ENCODE measurements at regions not wholly inside any gene's neighbourhood (a gene's known extent, or its start where the extent isn't known, plus 50 kb on each side); places are given as distances from the start of the nearest gene placed in this dataset.

- Histone ChIP-seq H3K9me3 (replicated peaks; ENCODE audit: control insufficient read depth, insufficient read depth, low read depth, low read length) (no peaks in the 10 kb centered on the region), H3K27ac (ENCODE audit: extremely low read depth, low read depth, low read length) (no peak overlapping the region), H2AFZ (ENCODE audit: low read depth, low read length) (no peak overlapping the region), H3K27me3 (ENCODE audit: control insufficient read depth in 2 of 2, insufficient read depth in 2 of 2, low read length in 2 of 2) (no peaks in the 10 kb centered on the region), H3K79me2 (ENCODE audit: control insufficient read depth, insufficient read depth, low read length) (no peaks in the 10 kb centered on the region), H3K4me1 (replicated peaks in 1 of 2; ENCODE audit: control insufficient read depth in 2 of 2, insufficient read depth in 2 of 2, low read length in 2 of 2) (no peaks in the 10 kb centered on the region), H3K4me3 (no peak overlapping the region), H3K9me1 (ENCODE audit: control insufficient read depth, insufficient read depth, low read length) (no peaks in the 10 kb centered on the region), H3K36me3 (ENCODE audit: control insufficient read depth, insufficient read depth, low read length) (no peaks in the 10 kb centered on the region), H3K9ac (ENCODE audit: insufficient read depth in 1 of 2, low read depth in 2 of 2, low read length in 2 of 2) (no peak overlapping the region), H3K4me2 (ENCODE audit: insufficient read depth, low read length) (no peak overlapping the region), H4K20me1 (replicated peaks; ENCODE audit: control insufficient read depth, insufficient read depth, low read length) (no peaks in the 10 kb centered on the region)
- ChIA-PET POLR2A (no interaction called here), CTCF (ENCODE audit: low intra/inter-chr PET ratio) (no interaction called here)
- DNase-seq (ENCODE audit: extremely low read depth in 1 of 4, low spot score in 3 of 4): no peak
- intact Hi-C loops (cut with micrococcal nuclease) (no loop called here), in situ Hi-C loops (cut with MboI) (no loop called here)
- no peak for ATAC-seq
- no TSS peak for BruUV-seq (replicated peaks)
- WGBS (ENCODE audit: insufficient coverage, low coverage, missing lambda C conversion rate): 2% methylated on average over 5 of the region's 5 CpGs
- no peak for FAIRE-seq
- TF ChIP-seq ZNF3 (CRISPR knock-in tag; IDR thresholded peaks at IDR 0.05) (no peak), ZNF133 (CRISPR knock-in tag; IDR thresholded peaks at IDR 0.05) (no peak), HES1 (IDR thresholded peaks at IDR 0.05; ENCODE audit: low read depth) (no peak), BACH1 (tag; IDR thresholded peaks at IDR 0.05) (no peak), ZNF707 (CRISPR knock-in tag; conservative IDR thresholded peaks at IDR 0.05) (no peak), SMARCE1 (IDR thresholded peaks at IDR 0.05) (no peak), ZNF561 (CRISPR knock-in tag; conservative IDR thresholded peaks at IDR 0.05) (no peak), SMAD1 (IDR thresholded peaks at IDR 0.05; ENCODE audit: low read depth, low read length, partially characterized antibody) (no peak)
Measured at GRCh38 chr18:6638447-6638846, 91.1 kb upstream of the ARHGAP28 start.
